NCI-H2081 treated with DMSO at 0.1 percent for 48 hours (cell line): ENCODE measurements at regions not wholly inside any gene's neighbourhood (a gene's known extent, or its start where the extent isn't known, plus 50 kb on each side); places are given as distances from the start of the nearest gene placed in this dataset.

Source experiments
- DNase-seq: peaks from one replicate; lab custom pipeline; 2025; lab: John Stamatoyannopoulos, UW

- no peak for DNase-seq
Measured at GRCh38 chr4:127082986-127083385, 549.8 kb upstream of the INTU start.

- DNase-seq, result no peak
Measured at GRCh38 chr4:127084666-127085065, 548.1 kb upstream of the INTU start.

GRCh38 chr4:127097061-127097460 is 535.7 kb upstream of the INTU start:
- DNase-seq, result no peak

- DNase-seq, result no peak
Measured at GRCh38 chr4:127102361-127102760, 530.4 kb upstream of the INTU start.

GRCh38 chr4:127103681-127104115 is 529.1 kb upstream of the INTU start:
- no peak for DNase-seq

DNA sequence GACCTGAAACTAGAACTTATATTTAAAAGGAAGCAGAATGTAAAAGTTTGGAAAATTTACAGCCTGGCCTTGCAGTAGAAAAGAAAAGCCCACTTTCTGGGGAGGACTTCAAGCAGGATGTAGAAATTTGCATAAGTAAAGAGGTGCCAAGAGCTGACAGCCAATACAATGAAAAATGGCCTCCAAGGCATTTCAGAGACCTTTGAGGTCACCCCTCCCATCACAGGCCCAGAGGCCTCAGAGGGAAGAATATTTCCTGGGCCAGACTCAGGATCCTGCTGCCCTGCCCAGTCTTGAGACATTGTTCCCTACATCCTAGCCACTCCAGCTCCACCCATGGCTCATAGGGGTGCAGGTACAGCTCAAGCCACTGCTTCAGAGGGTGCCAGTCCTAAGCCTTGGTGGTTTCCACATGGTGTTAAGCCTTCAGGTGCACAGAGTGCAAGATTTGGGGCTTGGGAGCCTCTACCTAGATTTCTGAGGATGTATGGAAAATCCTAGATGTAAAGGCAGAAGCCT is 518.9 kb upstream of the INTU start:
- DNase-seq, result no peak

DNA sequence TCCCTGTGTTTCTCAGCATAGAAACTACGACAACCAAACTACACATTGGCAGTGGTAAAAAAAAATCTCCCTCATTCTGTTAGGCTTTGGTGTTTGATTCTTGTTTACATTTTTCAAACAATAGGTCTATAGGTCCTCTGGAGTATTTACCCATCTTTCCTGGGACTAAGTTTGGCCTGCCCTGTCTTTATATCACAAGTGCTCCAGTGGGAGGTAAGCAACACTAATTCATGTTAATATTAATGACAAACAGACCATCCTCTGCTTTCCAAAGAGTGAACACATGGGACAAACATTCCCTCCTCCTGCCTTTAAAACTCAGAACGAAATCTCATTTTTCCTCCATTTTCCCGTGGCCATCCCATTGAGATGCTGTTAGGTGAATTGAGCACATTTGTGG is 514.1 kb upstream of the INTU start:
- no peak for DNase-seq

GRCh38 chr4:127120441-127121090 is 512.2 kb upstream of the INTU start:
- no peak for DNase-seq

DNA sequence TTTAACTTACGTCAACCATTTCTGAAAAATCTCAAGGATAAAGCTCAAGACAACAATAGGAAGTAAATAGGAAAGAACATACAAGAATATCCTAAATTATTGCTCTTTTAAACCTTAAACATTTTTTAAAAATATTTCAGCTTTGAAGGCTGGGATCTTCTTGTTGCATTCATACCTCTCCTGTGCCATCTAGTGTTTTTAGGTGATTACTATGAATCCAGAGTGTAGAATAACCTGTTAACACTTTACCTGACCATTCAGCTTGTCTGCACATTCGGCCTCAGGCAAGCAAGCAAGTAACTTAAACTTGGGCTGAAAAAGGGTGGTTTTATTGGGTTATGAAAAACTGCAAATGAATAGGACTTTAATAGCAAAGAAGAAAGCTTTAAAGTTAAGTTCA is 507.8 kb upstream of the INTU start:
- DNase-seq, result no peak

DNA sequence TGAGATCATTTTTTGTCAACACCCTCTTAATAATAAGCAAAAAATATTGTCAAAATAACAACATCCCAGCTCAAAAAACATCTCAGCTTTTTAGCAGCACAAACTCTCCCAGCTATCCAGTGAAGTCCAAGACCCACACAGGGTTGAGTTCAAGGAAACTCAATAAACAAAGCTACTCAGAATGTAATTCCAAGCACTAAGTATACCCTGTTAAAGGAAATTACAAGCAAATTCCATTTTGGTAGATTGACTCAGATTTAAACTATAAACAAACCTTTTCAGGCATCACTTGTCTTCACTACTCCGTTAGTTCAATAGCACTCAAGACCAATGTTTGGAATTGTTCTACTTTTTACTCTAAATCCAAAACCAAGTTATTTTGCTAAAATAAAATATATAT is 506.0 kb upstream of the INTU start:
- no peak for DNase-seq

DNA sequence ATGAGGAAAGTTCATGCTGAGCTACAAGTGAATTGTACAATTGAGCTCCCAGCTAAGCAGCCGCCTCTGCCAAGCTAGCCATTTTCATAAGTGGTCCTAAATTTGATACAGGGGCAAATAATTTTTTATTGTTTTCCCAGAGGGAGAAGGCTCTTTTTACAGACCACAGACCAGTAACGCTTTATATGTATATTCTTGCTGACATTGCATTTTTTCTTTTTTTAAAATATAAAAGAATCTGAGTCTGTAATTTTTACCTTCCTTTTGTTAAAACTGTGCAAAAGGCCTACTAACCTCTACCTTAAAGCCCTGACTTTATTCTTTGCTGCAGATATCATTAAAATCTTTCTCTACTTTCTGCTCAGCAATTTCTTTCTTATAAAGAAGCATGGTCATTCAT is 501.2 kb upstream of the INTU start:
- peak; percentile 47 for DNase-seq

DNA sequence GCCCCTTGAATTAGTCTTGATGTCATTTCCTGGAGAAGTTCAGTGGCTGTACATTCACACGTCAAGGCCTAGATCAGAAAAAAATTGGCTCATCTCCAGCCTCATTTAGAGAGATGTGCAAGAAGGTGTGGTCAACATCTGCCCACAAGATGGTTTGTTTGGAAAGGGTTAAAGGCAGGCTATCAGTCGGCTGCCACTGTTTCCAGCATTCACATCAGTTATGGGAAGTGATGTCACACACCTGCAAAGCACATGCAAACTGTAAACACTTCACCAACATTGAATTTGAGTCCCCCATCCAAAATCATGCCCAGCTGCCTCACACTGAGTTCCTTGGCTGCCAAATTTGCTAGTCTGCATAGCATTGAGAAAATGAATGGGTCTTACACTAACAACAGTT is 498.3 kb upstream of the INTU start:
- no peak for DNase-seq

DNA sequence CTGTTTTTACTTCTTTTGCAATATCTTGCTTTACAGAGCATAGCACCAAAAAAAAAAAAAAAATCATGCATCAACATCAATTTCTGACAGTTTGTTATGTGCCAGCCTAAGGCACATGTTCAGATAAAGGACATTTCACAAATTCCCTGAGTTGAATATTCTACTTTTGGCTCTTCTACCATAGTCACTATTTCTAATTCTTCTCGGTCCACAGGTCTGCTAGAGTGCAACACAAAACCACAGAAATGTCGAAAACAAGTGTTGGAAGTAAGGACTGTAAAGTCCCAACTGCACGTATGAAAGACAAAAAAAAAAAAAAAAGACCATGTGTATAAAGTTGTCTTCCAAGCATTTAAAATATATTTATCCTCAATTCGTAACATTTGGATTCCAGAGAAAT is 494.2 kb upstream of the INTU start:
- DNase-seq, result no peak

DNA sequence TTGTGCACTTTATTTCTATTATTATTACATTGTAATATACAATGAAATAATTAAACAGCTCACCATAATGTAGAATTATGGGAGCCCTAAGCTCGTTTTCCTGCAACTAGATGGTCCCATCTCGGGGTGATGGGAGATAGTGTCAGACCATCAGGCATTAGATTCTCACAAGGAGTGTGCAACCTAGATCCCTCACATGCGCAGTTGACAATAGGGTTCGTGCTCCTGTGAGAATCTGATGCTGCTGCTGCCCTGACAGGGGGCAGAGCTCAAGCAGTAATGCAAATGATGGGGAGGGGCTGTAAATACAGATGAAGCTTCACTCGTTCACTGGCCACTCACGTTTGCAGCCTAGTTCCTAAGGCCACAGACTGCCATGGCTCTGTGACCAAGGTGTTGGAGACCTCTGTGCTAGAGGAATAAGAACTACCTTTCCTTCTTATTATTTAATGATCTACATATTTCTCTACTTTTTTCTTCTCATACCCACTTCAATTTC is 492.9 kb upstream of the INTU start:
- no peak for DNase-seq

DNA sequence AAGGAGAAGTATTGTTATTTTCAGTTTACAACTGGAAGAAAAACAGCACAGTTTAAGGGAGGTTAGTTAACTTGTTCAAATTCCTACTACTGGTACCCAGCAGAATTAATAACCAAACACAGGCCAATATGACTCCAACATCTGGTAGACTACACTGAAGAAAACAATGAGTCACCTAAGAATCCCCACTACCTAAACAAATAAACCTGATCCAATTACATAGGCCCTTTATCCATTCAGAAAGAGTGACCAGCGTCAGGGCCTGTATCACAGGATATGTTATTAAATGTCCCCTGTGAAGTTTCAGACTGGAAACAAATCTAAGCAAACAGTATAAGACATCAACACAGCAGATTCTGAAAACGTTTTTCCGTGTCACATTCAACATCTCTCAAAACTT is 492.5 kb upstream of the INTU start:
- DNase-seq, result no peak

- no peak for DNase-seq
Measured at GRCh38 chr4:127141856-127142255, 490.9 kb upstream of the INTU start.

GRCh38 chr4:127143460-127144195 is 489.1 kb upstream of the INTU start:
- DNase-seq, result no peak

DNA sequence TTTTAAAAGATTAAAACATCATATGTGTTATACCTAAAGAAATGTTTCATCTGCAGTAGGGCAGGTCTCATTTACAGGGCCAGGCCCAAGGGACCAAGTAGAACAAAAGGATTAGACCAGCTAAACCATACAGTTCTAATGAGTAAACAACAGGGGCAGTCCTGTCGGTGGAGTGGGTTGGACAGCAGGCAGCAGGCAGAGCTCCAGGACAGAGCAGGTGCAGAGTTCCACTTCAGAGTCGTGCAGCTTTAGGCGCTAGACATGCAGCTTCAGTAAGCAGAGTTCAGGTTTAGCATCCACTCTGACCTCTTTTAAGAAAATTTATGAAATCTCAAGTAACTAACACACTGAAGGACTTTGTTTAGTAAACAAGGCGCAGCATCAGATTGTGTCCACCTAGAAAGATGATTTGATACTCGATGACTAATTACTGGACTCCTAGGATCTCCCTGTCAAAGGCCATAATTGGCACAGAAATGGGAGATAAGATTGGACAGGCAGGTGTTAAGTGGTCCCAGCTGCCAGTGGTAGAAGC is 487.7 kb upstream of the INTU start:
- DNase-seq, result peak; percentile 54

DNA sequence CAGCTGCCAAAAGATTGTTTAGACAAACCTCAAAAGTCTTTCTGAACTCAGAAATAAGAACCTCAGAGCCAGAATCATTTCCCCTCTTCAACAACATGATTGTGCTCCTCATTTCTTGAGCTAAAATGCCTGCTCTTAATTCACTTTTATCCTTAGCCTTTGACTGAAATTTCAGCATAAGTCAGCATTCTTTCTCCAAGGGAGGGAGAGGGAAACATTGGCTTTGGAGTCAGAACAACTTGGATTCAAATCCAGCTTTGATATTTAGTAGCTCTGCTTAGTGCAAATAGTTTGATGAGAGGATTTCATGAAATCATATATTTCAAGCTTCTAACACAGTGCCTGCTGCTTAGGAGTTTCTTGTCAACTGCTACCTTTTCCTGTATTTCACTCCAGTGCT is 484.6 kb upstream of the INTU start:
- DNase-seq, result no peak

GRCh38 chr4:127149086-127149485 is 483.7 kb upstream of the INTU start:
- no peak for DNase-seq

GRCh38 chr4:127151941-127152340 is 480.8 kb upstream of the INTU start:
- DNase-seq, result no peak

GRCh38 chr4:127155116-127155515 is 477.6 kb upstream of the INTU start:
- no peak for DNase-seq

DNA sequence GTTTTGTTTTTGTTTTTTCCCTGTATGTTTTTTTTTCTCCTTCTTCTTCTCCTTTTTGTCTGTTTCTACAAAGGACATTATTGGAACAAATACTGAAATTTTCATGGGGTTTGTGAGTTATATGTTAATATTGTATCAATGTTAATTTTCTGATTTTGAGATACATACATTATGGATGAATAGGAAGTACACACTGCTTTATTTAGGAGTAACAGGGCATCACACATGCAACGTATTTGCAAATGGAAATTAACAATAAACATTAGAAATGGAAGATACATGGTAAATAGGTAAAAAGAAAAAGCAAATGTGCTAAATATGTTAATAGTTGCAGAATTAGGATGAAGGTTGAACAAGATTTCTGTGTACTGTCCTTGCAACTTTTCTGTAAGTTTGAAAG is 477.2 kb upstream of the INTU start:
- no peak for DNase-seq
